Loucy (cell line): ENCODE measurements at regions not wholly inside any gene's neighbourhood (a gene's known extent, or its start where the extent isn't known, plus 50 kb on each side); places are given as distances from the start of the nearest gene placed in this dataset.

Source experiments
- EZH2phosphoT487 ChIP-seq: fragments of 200-600 bp; IDR thresholded peaks from 2 replicates; pipeline ENCODE4 v1.6.1; 2018; ENCODE audit warnings: antibody characterized with exemption, mild to moderate bottlenecking, moderate library complexity, borderline replicate concordance
- TF ChIP-seq, protein P1 (sequence below): fragments of 200-600 bp; sonication (generic); conservative IDR thresholded peaks from 2 replicates; pipeline ENCODE4 v1.5.1; 2014; ENCODE audit warnings: mild to moderate bottlenecking, antibody characterized with exemption, low read length

DNA sequence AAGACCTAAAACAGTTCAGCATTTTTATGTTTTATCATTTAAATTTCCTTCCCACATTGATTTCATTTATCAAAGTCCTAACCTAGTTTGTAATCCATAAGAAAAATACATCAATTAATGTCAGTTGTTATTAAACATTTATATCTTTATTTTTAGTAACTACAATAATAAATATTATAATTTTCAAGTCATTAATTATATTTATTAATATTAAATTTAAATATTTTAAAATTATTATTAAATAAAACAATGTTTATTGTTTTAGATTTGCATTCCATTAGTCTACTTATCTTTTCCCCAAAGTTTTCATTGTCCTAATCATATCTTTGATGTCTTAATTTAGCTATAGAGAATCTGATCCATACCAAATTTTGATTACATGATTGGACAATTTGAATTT is 368.9 kb downstream of the PLA2G4A start:
- TF ChIP-seq, protein P1, sequence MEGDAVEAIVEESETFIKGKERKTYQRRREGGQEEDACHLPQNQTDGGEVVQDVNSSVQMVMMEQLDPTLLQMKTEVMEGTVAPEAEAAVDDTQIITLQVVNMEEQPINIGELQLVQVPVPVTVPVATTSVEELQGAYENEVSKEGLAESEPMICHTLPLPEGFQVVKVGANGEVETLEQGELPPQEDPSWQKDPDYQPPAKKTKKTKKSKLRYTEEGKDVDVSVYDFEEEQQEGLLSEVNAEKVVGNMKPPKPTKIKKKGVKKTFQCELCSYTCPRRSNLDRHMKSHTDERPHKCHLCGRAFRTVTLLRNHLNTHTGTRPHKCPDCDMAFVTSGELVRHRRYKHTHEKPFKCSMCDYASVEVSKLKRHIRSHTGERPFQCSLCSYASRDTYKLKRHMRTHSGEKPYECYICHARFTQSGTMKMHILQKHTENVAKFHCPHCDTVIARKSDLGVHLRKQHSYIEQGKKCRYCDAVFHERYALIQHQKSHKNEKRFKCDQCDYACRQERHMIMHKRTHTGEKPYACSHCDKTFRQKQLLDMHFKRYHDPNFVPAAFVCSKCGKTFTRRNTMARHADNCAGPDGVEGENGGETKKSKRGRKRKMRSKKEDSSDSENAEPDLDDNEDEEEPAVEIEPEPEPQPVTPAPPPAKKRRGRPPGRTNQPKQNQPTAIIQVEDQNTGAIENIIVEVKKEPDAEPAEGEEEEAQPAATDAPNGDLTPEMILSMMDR = no peak
- no peak for TF ChIP-seq EZH2phosphoT487
